H1 (cell line): ENCODE measurements at regions not wholly inside any gene's neighbourhood (a gene's known extent, or its start where the extent isn't known, plus 50 kb on each side); places are given as distances from the start of the nearest gene placed in this dataset.

Experiments
- CTCF ChIA-PET: fragments of 300-600 bp; sonication (Branson Sonifier 250); formaldehyde crosslinking; loops from one replicate; lab custom pipeline; 2021; ENCODE audit not compliant: partially characterized antibody; lab: Charles Lee
- POLR2A ChIA-PET: fragments of 300-600 bp; sonication (Branson Sonifier 250); formaldehyde crosslinking; loops from one replicate; lab custom pipeline; 2021; ENCODE audit warnings: inconsistent platforms; ENCODE audit not compliant: partially characterized antibody; lab: Charles Lee
- DNase-seq, 2 experiments: peaks; one replicate each; pipeline versions ENCODE4 v3.0.0 to v3.0.0-alpha.2; 2010 to 2022; ENCODE audit warnings: low spot score in 2 of 2, low read depth in 1 of 2, mixed read lengths in 1 of 2
- FAIRE-seq: peaks from 2 replicates; lab custom pipeline; 2011; peaks lifted over from hg19 to GRCh38; lab: Jason Lieb, UNC
- H2AFZ ChIP-seq: 2 replicates; pipeline ENCODE4 v1.8.1; 2012; ENCODE audit warnings: low read length, inconsistent platforms
- H2AK5ac ChIP-seq: 2 replicates; pipeline ENCODE4 v1.6.1; 2013; ENCODE audit warnings: low read depth, low read length
- H2BK120ac ChIP-seq: replicated peaks from 2 replicates; pipeline ENCODE3; 2013; ENCODE audit warnings: low read depth, low read length, inconsistent platforms
- H2BK12ac ChIP-seq: 2 replicates; pipeline ENCODE4 v1.6.1; 2013; ENCODE audit warnings: low read depth, low read length
- H2BK15ac ChIP-seq: 2 replicates; pipeline ENCODE4 v1.6.1; 2013; ENCODE audit warnings: low read length
- H2BK20ac ChIP-seq: 2 replicates; pipeline ENCODE4 v1.6.1; 2013; ENCODE audit warnings: low read length
- H2BK5ac ChIP-seq: 2 replicates; pipeline ENCODE4 v1.6.1; 2013; ENCODE audit warnings: low read depth, low read length
- H3K14ac ChIP-seq: 2 replicates; pipeline ENCODE4 v1.6.1; 2013; ENCODE audit warnings: inconsistent platforms; ENCODE audit not compliant: insufficient read length
- H3K18ac ChIP-seq: 2 replicates; pipeline ENCODE4 v1.6.1; 2013; ENCODE audit warnings: low read length; ENCODE audit errors: extremely low read depth
- H3K23ac ChIP-seq: 2 replicates; pipeline ENCODE4 v1.6.1; 2013; ENCODE audit warnings: inconsistent platforms; ENCODE audit not compliant: insufficient read length
- H3K23me2 ChIP-seq: 2 replicates; pipeline ENCODE4 v1.6.1; 2013; ENCODE audit warnings: low read depth, low read length
- H3K27ac ChIP-seq: 2 replicates; pipeline ENCODE4 v1.6.1; 2011; ENCODE audit warnings: low read depth, low read length, inconsistent platforms
- H3K27me3 ChIP-seq, 4 experiments: replicated peaks in 1 of 4; 1 replicate in 1 of 4; 2 replicates in 3 of 4; pipeline versions ENCODE4 v1.6.1 to v1.8.1; 2011 to 2013; ENCODE audit warnings: low read length in 3 of 4, mild to moderate bottlenecking in 3 of 4, inconsistent platforms in 2 of 4, mixed read lengths in 2 of 4, moderate library complexity in 1 of 4; ENCODE audit not compliant: control insufficient read depth in 3 of 4, insufficient read depth in 3 of 4; ENCODE audit errors: extremely low read depth in 1 of 4
- H3K36me3 ChIP-seq, 4 experiments: 2 replicates each; pipeline versions ENCODE4 v1.6.1 to v1.8.1; 2011 to 2013; ENCODE audit warnings: mild to moderate bottlenecking in 4 of 4, low read length in 3 of 4, moderate library complexity in 2 of 4, control low read depth in 1 of 4, inconsistent platforms in 1 of 4; ENCODE audit not compliant: insufficient read depth in 4 of 4, control insufficient read depth in 2 of 4
- H3K4ac ChIP-seq: replicated peaks from 2 replicates; pipeline ENCODE3; 2013; ENCODE audit warnings: low read length, low read depth, mixed read lengths, inconsistent platforms; ENCODE audit not compliant: insufficient read length
- H3K4me1 ChIP-seq, 4 experiments: replicated peaks in 1 of 4; 1 replicate in 1 of 4; 2 replicates in 3 of 4; pipeline versions ENCODE4 v1.6.1 to v1.8.1; 2011 to 2013; ENCODE audit warnings: low read length in 3 of 4, inconsistent platforms in 2 of 4, mixed read lengths in 1 of 4; ENCODE audit not compliant: insufficient read depth in 4 of 4, control insufficient read depth in 3 of 4
- H3K4me2 ChIP-seq, 2 experiments: 2 replicates each; pipeline versions ENCODE4 v1.6.1 to v1.8.1; 2011 to 2013; ENCODE audit warnings: low read depth in 2 of 2, low read length in 2 of 2, control low read depth in 1 of 2, inconsistent platforms in 1 of 2, mild to moderate bottlenecking in 1 of 2; ENCODE audit not compliant: insufficient read depth in 1 of 2
- H3K4me3 ChIP-seq, 4 experiments: fragments of 200-600, 300-600 bp in 1 of 4; sonication (generic), shearing (Covaris generic), sonication (Bioruptor Twin) in 1 of 4; 2 replicates each; pipeline versions ENCODE4 v1.5.1 to v1.8.1; 2011 to 2016; ENCODE audit warnings: low read length in 4 of 4, low read depth in 3 of 4, control low read depth in 2 of 4, inconsistent platforms in 2 of 4, mild to moderate bottlenecking in 2 of 4, mixed read lengths in 1 of 4, moderate library complexity in 1 of 4; ENCODE audit not compliant: insufficient read depth in 2 of 4; ENCODE audit errors: extremely low read depth in 1 of 4
- H3K56ac ChIP-seq: replicated peaks from 2 replicates; pipeline ENCODE3; 2013; ENCODE audit warnings: low read depth, mild to moderate bottlenecking, mixed read lengths, low read length, inconsistent platforms; ENCODE audit not compliant: insufficient read length
- H3K79me1 ChIP-seq: 2 replicates; pipeline ENCODE4 v1.6.1; 2013; ENCODE audit warnings: low read depth, low read length, control low read depth
- H3K79me2 ChIP-seq, 2 experiments: 2 replicates each; pipeline versions ENCODE4 v1.6.1 to v1.8.1; 2012 to 2013; ENCODE audit warnings: low read length in 2 of 2, mild to moderate bottlenecking in 2 of 2, inconsistent platforms in 1 of 2; ENCODE audit not compliant: insufficient read depth in 2 of 2, control insufficient read depth in 1 of 2
- H3K9ac ChIP-seq, 4 experiments: replicated peaks in 1 of 4; 1 replicate in 1 of 4; 2 replicates in 3 of 4; pipeline versions ENCODE4 v1.6.1 to v1.8.1; 2011 to 2013; ENCODE audit warnings: low read depth in 3 of 4, low read length in 3 of 4, control low read depth in 2 of 4, mild to moderate bottlenecking in 2 of 4, moderate library complexity in 2 of 4, inconsistent platforms in 1 of 4; ENCODE audit errors: extremely low read depth in 1 of 4
- H3K9me3 ChIP-seq, 2 experiments: 2 replicates each; pipeline versions ENCODE4 v1.6.1 to v1.8.1; 2012 to 2013; ENCODE audit warnings: mild to moderate bottlenecking in 2 of 2, moderate library complexity in 2 of 2, control low read depth in 1 of 2, inconsistent platforms in 1 of 2, low read depth in 1 of 2, low read length in 1 of 2, mixed read lengths in 1 of 2; ENCODE audit not compliant: insufficient read depth in 2 of 2
- H4K20me1 ChIP-seq, 2 experiments: replicated peaks in 1 of 2; 2 replicates each; pipeline versions ENCODE3 to v1.8.1; 2011 to 2013; ENCODE audit warnings: inconsistent platforms in 2 of 2, low read length in 2 of 2, mild to moderate bottlenecking in 1 of 2; ENCODE audit not compliant: insufficient read depth in 2 of 2, control insufficient read depth in 1 of 2
- H4K5ac ChIP-seq: 2 replicates; pipeline ENCODE4 v1.6.1; 2013; ENCODE audit warnings: low read length, low read depth, mixed read lengths, inconsistent platforms; ENCODE audit not compliant: insufficient read length
- H4K8ac ChIP-seq: 2 replicates; pipeline ENCODE4 v1.8.0; 2013; ENCODE audit warnings: mild to moderate bottlenecking, moderate library complexity, low read length, inconsistent platforms; ENCODE audit not compliant: insufficient read depth; ENCODE audit errors: extremely low read depth
- H4K91ac ChIP-seq: replicated peaks from 2 replicates; pipeline ENCODE3; 2013; ENCODE audit warnings: low read length, mixed read lengths, inconsistent platforms; ENCODE audit not compliant: insufficient read length
- POLR2A ChIP-seq, 2 experiments: IDR thresholded peaks; 1 replicate in 1 of 2; 2 replicates in 1 of 2; pipeline ENCODE4 v1.6.1; 2011; ENCODE audit warnings: low read depth in 2 of 2, low read length in 2 of 2, mild to moderate bottlenecking in 2 of 2; ENCODE audit errors: control extremely low read depth in 1 of 2
- TEAD4 ChIP-seq: IDR thresholded peaks from 2 replicates; pipeline ENCODE4 v1.6.1; 2012; ENCODE audit warnings: low read depth, low read length, inconsistent platforms, mixed read lengths
- WGBS, 2 experiments: shearing (Covaris generic) in 1 of 2; methylation state at CpG; one replicate each; pipeline versions ENCODE4 v1.1.6 to v1.1.7; 2013 to 2015; ENCODE audit warnings: low lambda C conversion rate in 2 of 2, mixed read lengths in 2 of 2, inconsistent platforms in 1 of 2, low coverage in 1 of 2, missing lambda C conversion rate in 1 of 2; ENCODE audit not compliant: insufficient replicate concordance in 2 of 2, insufficient coverage in 1 of 2, insufficient read length in 1 of 2; ENCODE audit errors: extremely low coverage in 1 of 2, missing lambda C conversion rate in 1 of 2; 5-methylcytosine and 5-hydroxymethylcytosine counted together

DNA sequence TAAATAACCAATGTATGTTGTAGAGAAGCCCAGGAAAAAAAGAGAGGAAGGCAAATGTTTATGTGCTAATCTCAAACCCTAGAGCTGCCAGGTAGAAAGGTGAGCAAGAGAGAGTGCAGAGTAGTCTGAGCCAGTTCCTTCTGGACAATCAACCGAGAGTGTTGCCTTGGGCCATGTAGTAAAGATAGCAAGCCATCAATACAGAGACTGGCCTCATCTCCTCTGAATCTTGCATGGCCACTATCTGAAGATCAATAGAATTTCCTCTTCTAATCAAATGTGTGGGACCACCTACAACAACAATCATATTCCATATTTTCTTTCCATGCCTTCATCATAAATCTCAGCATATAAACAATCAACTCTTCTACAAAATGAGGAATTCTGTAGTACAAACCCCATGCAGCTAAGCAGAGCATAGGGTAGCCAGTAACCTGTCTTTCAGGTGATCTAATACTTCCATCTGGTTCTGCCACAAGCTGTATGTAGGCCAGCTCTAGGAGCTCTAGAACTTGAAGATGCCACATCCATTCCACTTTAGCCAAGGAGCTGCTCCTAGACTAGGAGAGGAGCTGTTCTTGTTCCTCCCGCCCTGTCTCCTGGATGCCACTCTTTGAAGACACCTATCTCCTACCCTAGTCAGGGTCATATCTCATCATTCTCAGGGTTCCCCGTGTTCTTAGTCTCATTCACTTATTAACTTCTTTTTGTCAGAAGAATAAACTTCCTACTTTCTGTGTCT is 75.8 kb upstream of the SLC38A4 start:
- WGBS, 2 experiments, result 63% methylated on average over 3 of the region's 3 CpGs; no CpG with 5 or more reads in 1 of the 2 experiments
- no peaks in the 10 kb centered on the region for H3K27me3 ChIP-seq
- FAIRE-seq, result no peak
- TF ChIP-seq POLR2A (IDR thresholded peaks at IDR 0.05; ENCODE audit: control extremely low read depth in 1 of 2, low read depth in 2 of 2, low read length in 2 of 2) (no peak), TEAD4 (no peak)

More for the DNA sequence above, 75.8 kb upstream of the SLC38A4 start:
- Histone ChIP-seq H4K5ac (no peak overlapping the region), H3K36me3 (no peaks in the 10 kb centered on the region), H3K9me3 (no peaks in the 10 kb centered on the region), H3K56ac (no peak overlapping the region), H3K79me1 (no peaks in the 10 kb centered on the region), H3K14ac (no peak overlapping the region), H3K79me2 (no peaks in the 10 kb centered on the region), H2BK5ac (no peak overlapping the region), H3K4me3 (no peak overlapping the region), H3K18ac (no peak overlapping the region), H3K23me2 (no peaks in the 10 kb centered on the region), H2AFZ (no peak overlapping the region), H3K9ac (no peak overlapping the region), H4K8ac (no peak overlapping the region), H3K4me1 (no peaks in the 10 kb centered on the region), H2AK5ac (no peak overlapping the region), H3K27ac (no peak overlapping the region), H4K91ac (no peak overlapping the region), H3K23ac (no peak overlapping the region), H2BK120ac (no peak overlapping the region), H2BK20ac (no peak overlapping the region), H2BK15ac (no peak overlapping the region), H3K4me2 (no peak overlapping the region), H2BK12ac (no peak overlapping the region), H3K4ac (no peak overlapping the region), H4K20me1 (no peaks in the 10 kb centered on the region)
- DNase-seq, result no peak
- CTCF ChIA-PET, result interaction anchor here (0.6 to 0.7 kb wide), 2 partner anchors 66 to 776 kb away, joined by 4 read pairs; no protein-coding TSS in a partner anchor
- POLR2A ChIA-PET, result no interaction called here
